PFSK-1 (cell line): ENCODE measurements at regions not wholly inside any gene's neighbourhood (a gene's known extent, or its start where the extent isn't known, plus 50 kb on each side); places are given as distances from the start of the nearest gene placed in this dataset.

ENCODE experiments used
- POLR2AphosphoS5 ChIP-seq: IDR thresholded peaks from 2 replicates; pipeline ENCODE4 v1.6.1; 2012; ENCODE audit warnings: low read depth, mild to moderate bottlenecking, control low read depth, low read length, moderate library complexity
- REST ChIP-seq, 2 experiments: IDR thresholded peaks; 2 replicates each; pipeline versions ENCODE4 v1.6.1 to v1.8.0; 2011 to 2012; ENCODE audit warnings: low read depth in 2 of 2, low read length in 2 of 2, control low read depth in 1 of 2, inconsistent platforms in 1 of 2, mild to moderate bottlenecking in 1 of 2, moderate library complexity in 1 of 2; ENCODE audit not compliant: insufficient read depth in 1 of 2

GRCh38 chr7:80311313-80311712 lies 176.7 kb downstream of the GNAI1 start:
- TF ChIP-seq POLR2AphosphoS5 = no peak
- no peak for TF ChIP-seq REST (IDR thresholded peaks at IDR 0.05; ENCODE audit: insufficient read depth in 1 of 2, low read depth in 2 of 2, low read length in 2 of 2)
